PFSK-1 (cell line): ENCODE measurements at regions not wholly inside any gene's neighbourhood (a gene's known extent, or its start where the extent isn't known, plus 50 kb on each side); places are given as distances from the start of the nearest gene placed in this dataset.

Experiments
- POLR2AphosphoS5 ChIP-seq: IDR thresholded peaks from 2 replicates; pipeline ENCODE4 v1.6.1; 2012; ENCODE audit warnings: low read depth, mild to moderate bottlenecking, control low read depth, low read length, moderate library complexity
- SIN3A ChIP-seq: IDR thresholded peaks from 2 replicates; pipeline ENCODE4 v1.6.1; 2012; ENCODE audit warnings: mild to moderate bottlenecking, low read length, moderate library complexity, borderline replicate concordance; ENCODE audit not compliant: insufficient read depth
- TF ChIP-seq, protein P1 (sequence below), 2 experiments: IDR thresholded peaks; 2 replicates each; pipeline versions ENCODE4 v1.6.1 to v1.8.0; 2011 to 2012; ENCODE audit warnings: low read depth in 2 of 2, low read length in 2 of 2, control low read depth in 1 of 2, inconsistent platforms in 1 of 2, mild to moderate bottlenecking in 1 of 2, moderate library complexity in 1 of 2; ENCODE audit not compliant: insufficient read depth in 1 of 2

GRCh38 chr4:181119186-181119585 is 1124.0 kb upstream of the TENM3 start:
- TF ChIP-seq SIN3A (no peak), POLR2AphosphoS5 (no peak)
- TF ChIP-seq, protein P1, sequence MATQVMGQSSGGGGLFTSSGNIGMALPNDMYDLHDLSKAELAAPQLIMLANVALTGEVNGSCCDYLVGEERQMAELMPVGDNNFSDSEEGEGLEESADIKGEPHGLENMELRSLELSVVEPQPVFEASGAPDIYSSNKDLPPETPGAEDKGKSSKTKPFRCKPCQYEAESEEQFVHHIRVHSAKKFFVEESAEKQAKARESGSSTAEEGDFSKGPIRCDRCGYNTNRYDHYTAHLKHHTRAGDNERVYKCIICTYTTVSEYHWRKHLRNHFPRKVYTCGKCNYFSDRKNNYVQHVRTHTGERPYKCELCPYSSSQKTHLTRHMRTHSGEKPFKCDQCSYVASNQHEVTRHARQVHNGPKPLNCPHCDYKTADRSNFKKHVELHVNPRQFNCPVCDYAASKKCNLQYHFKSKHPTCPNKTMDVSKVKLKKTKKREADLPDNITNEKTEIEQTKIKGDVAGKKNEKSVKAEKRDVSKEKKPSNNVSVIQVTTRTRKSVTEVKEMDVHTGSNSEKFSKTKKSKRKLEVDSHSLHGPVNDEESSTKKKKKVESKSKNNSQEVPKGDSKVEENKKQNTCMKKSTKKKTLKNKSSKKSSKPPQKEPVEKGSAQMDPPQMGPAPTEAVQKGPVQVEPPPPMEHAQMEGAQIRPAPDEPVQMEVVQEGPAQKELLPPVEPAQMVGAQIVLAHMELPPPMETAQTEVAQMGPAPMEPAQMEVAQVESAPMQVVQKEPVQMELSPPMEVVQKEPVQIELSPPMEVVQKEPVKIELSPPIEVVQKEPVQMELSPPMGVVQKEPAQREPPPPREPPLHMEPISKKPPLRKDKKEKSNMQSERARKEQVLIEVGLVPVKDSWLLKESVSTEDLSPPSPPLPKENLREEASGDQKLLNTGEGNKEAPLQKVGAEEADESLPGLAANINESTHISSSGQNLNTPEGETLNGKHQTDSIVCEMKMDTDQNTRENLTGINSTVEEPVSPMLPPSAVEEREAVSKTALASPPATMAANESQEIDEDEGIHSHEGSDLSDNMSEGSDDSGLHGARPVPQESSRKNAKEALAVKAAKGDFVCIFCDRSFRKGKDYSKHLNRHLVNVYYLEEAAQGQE (IDR thresholded peaks at IDR 0.05; ENCODE audit: insufficient read depth in 1 of 2, low read depth in 2 of 2, low read length in 2 of 2) = no peak
